ENCODE measurements at regions not wholly inside any gene's neighbourhood (a gene's known extent, or its start where the extent isn't known, plus 50 kb on each side); places are given as distances from the start of the nearest gene placed in this dataset.

- Histone ChIP-seq H4K20me1 (ENCODE audit: control insufficient read depth, extremely low read depth, insufficient read depth, low read length) (no peaks in the 10 kb centered on the region), H3K9me1 (ENCODE audit: control insufficient read depth, extremely low read depth, insufficient read depth, low read length) (no peaks in the 10 kb centered on the region), H3K9me3 (ENCODE audit: control insufficient read depth, low read depth, low read length) (no peaks in the 10 kb centered on the region), H3K4me2 (ENCODE audit: control insufficient read depth, extremely low read depth, insufficient read depth, low read depth, low read length) (no peak overlapping the region), H3K9ac (ENCODE audit: control insufficient read depth, extremely low read depth, insufficient read depth, low read length) (no peak overlapping the region), H3K36me3 (ENCODE audit: control insufficient read depth in 2 of 2, extremely low read depth in 1 of 2, insufficient read depth in 2 of 2, low read length in 2 of 2) (no peaks in the 10 kb centered on the region), H3K27ac (ENCODE audit: control insufficient read depth, insufficient read depth, low read length) (no peak overlapping the region), H3K79me2 (ENCODE audit: control insufficient read depth, insufficient read depth, low read length) (no peaks in the 10 kb centered on the region), H3K4me1 (ENCODE audit: control insufficient read depth, extremely low read depth, insufficient read depth, low read length) (no peaks in the 10 kb centered on the region), H2AFZ (ENCODE audit: control insufficient read depth, low read length) (no peak overlapping the region), H3K27me3 (ENCODE audit: control insufficient read depth, extremely low read depth, insufficient read depth, low read length) (peaks cover 8% of the 10 kb centered on the region), H3K4me3 (ENCODE audit: control insufficient read depth in 2 of 3, extremely low read depth in 1 of 3, insufficient read depth in 2 of 3, low read depth in 1 of 3, low read length in 3 of 3) (no peak overlapping the region)
- dilution Hi-C loops (cut with MboI; ENCODE audit: extremely low pct_ligation_motif_present, low sequenced_read_pairs) = no loop called here
- FAIRE-seq (no peak), DNase-seq (ENCODE audit: low read depth, low spot score) (no peak)
- TF ChIP-seq EZH2 (IDR thresholded peaks at IDR 0.05; ENCODE audit: low read length) (no peak), CTCF (optimal IDR thresholded peaks at IDR 0.05 in 1 of 3, IDR thresholded peaks at IDR 0.05 in 1 of 3, conservative IDR thresholded peaks at IDR 0.05 in 1 of 3; ENCODE audit: extremely low read depth in 1 of 3, insufficient read depth in 2 of 3, low read length in 3 of 3) (no peak)
These were observed 144.1 kb upstream of the NCK2 start for GRCh38 chr2:105600602-105600948.

- DNase-seq (ENCODE audit: low read depth, low spot score) (no peak), FAIRE-seq (no peak)
- Histone ChIP-seq H3K27ac (ENCODE audit: control insufficient read depth, insufficient read depth, low read length) (no peak overlapping the region), H3K9ac (ENCODE audit: control insufficient read depth, extremely low read depth, insufficient read depth, low read length) (no peak overlapping the region), H3K9me3 (ENCODE audit: control insufficient read depth, low read depth, low read length) (no peaks in the 10 kb centered on the region), H3K27me3 (ENCODE audit: control insufficient read depth, extremely low read depth, insufficient read depth, low read length) (peaks cover 8% of the 10 kb centered on the region), H3K36me3 (ENCODE audit: control insufficient read depth in 2 of 2, extremely low read depth in 1 of 2, insufficient read depth in 2 of 2, low read length in 2 of 2) (no peaks in the 10 kb centered on the region), H3K79me2 (ENCODE audit: control insufficient read depth, insufficient read depth, low read length) (no peaks in the 10 kb centered on the region), H3K4me1 (ENCODE audit: control insufficient read depth, extremely low read depth, insufficient read depth, low read length) (no peaks in the 10 kb centered on the region), H3K4me2 (ENCODE audit: control insufficient read depth, extremely low read depth, insufficient read depth, low read depth, low read length) (no peak overlapping the region), H3K4me3 (ENCODE audit: control insufficient read depth in 2 of 3, extremely low read depth in 1 of 3, insufficient read depth in 2 of 3, low read depth in 1 of 3, low read length in 3 of 3) (no peak overlapping the region), H4K20me1 (ENCODE audit: control insufficient read depth, extremely low read depth, insufficient read depth, low read length) (no peaks in the 10 kb centered on the region), H3K9me1 (ENCODE audit: control insufficient read depth, extremely low read depth, insufficient read depth, low read length) (no peaks in the 10 kb centered on the region), H2AFZ (ENCODE audit: control insufficient read depth, low read length) (no peak overlapping the region)
- dilution Hi-C loops (cut with MboI; ENCODE audit: extremely low pct_ligation_motif_present, low sequenced_read_pairs) = no loop called here
- TF ChIP-seq EZH2 (IDR thresholded peaks at IDR 0.05; ENCODE audit: low read length) (no peak), CTCF (optimal IDR thresholded peaks at IDR 0.05 in 1 of 3, IDR thresholded peaks at IDR 0.05 in 1 of 3, conservative IDR thresholded peaks at IDR 0.05 in 1 of 3; ENCODE audit: extremely low read depth in 1 of 3, insufficient read depth in 2 of 3, low read length in 3 of 3) (no peak)
These were observed 144.7 kb upstream of the NCK2 start for GRCh38 chr2:105600037-105600442.

Data from keratinocyte (primary cell).